B cell (primary cell): ENCODE measurements at regions not wholly inside any gene's neighbourhood (a gene's known extent, or its start where the extent isn't known, plus 50 kb on each side); places are given as distances from the start of the nearest gene placed in this dataset.

Source experiments
- ATAC-seq: fragments of 200-7000 bp; cut with Tn5 transposase; one replicate; pipeline ENCODE4 v1.10.0; 2021; ENCODE audit warnings: low read depth, mild to moderate bottlenecking, moderate number of reproducible peaks, moderate library complexity
- CTCF ChIA-PET: fragments of 350-600 bp; sonication (Branson Sonifier 250); formaldehyde crosslinking; loops from one replicate; lab custom pipeline; 2021; ENCODE audit warnings: antibody characterized with exemption, inconsistent platforms; lab: Charles Lee
- POLR2A ChIA-PET: fragments of 350-600 bp; sonication (Branson Sonifier 250); formaldehyde crosslinking; loops from one replicate; lab custom pipeline; 2021; ENCODE audit warnings: antibody characterized with exemption; lab: Charles Lee
- DNase-seq: peaks from one replicate; pipeline ENCODE4 v3.0.0; 2013
- H2AFZ ChIP-seq: 2 replicates; pipeline ENCODE4 v1.6.1; 2012; ENCODE audit warnings: mild to moderate bottlenecking, low read depth, low read length; ENCODE audit not compliant: insufficient read depth, poor library complexity, severe bottlenecking
- H3K27ac ChIP-seq, 2 donors: 1 replicate in 1 of 2; 2 replicates in 1 of 2; pipeline ENCODE4 v1.5.1; 2012 to 2013; ENCODE audit warnings: low read length in 2 of 2, mild to moderate bottlenecking in 2 of 2, moderate library complexity in 1 of 2
- H3K27me3 ChIP-seq, 4 experiments: fragments of 200-600 bp in 1 of 4; sonication (generic) in 1 of 4; replicated peaks in 1 of 4; 1 replicate in 2 of 4; 2 replicates in 2 of 4; pipeline versions ENCODE4 v1.6.1 to v1.7.0; 2013 to 2016; ENCODE audit warnings: low read length in 3 of 4, mild to moderate bottlenecking in 2 of 4, mixed read lengths in 1 of 4, moderate library complexity in 1 of 4; ENCODE audit not compliant: insufficient read depth in 4 of 4, control insufficient read depth in 3 of 4; ENCODE audit errors: control extremely low read depth in 1 of 4
- H3K36me3 ChIP-seq, 2 experiments: replicated peaks in 1 of 2; 1 replicate in 1 of 2; 2 replicates in 1 of 2; pipeline versions ENCODE4 v1.6.1 to v1.7.1; 2013; ENCODE audit warnings: low read length in 1 of 2; ENCODE audit not compliant: insufficient read depth in 2 of 2, control insufficient read depth in 1 of 2; ENCODE audit errors: control extremely low read depth in 1 of 2, extremely low read depth in 1 of 2
- H3K4me1 ChIP-seq, 2 donors: fragments of 200-600 bp in 1 of 2; sonication (generic) in 1 of 2; 1 replicate in 1 of 2; 2 replicates in 1 of 2; pipeline versions ENCODE4 v1.5.1 to v1.6.1; 2013 to 2017; ENCODE audit warnings: low read length in 2 of 2; ENCODE audit not compliant: control insufficient read depth in 2 of 2, insufficient read depth in 2 of 2
- H3K4me2 ChIP-seq: replicated peaks from 2 replicates; pipeline ENCODE3; 2012; ENCODE audit warnings: mild to moderate bottlenecking, low read depth, low read length; ENCODE audit not compliant: poor library complexity, severe bottlenecking
- H3K4me3 ChIP-seq, 5 experiments: fragments of 200-600 bp in 1 of 5; sonication (generic) in 1 of 5; 1 replicate in 3 of 5; 2 replicates in 2 of 5; pipeline versions ENCODE4 v1.5.1 to v1.7.0; 2011 to 2016; ENCODE audit warnings: low read length in 4 of 5, mild to moderate bottlenecking in 4 of 5, low read depth in 2 of 5, control low read depth in 1 of 5, moderate library complexity in 1 of 5; ENCODE audit not compliant: insufficient read depth in 1 of 5; ENCODE audit errors: control extremely low read depth in 1 of 5, extremely low read depth in 1 of 5
- H3K79me2 ChIP-seq: fragments of 200-600 bp; sonication (generic); one replicate; pipeline ENCODE4 v1.6.0; 2016; ENCODE audit warnings: low read length; ENCODE audit not compliant: control insufficient read depth, insufficient read depth
- H3K9ac ChIP-seq: fragments of 200-600 bp; sonication (generic); 2 replicates; pipeline ENCODE4 v1.6.1; 2017; ENCODE audit warnings: mild to moderate bottlenecking, low read length, moderate library complexity
- H3K9me3 ChIP-seq, 3 donors: one replicate each; pipeline versions ENCODE4 v1.6.1 to v1.7.1; 2013; ENCODE audit warnings: low read length in 2 of 3; ENCODE audit not compliant: control insufficient read depth in 2 of 3, insufficient read depth in 1 of 3; ENCODE audit errors: control extremely low read depth in 1 of 3
- H4K20me1 ChIP-seq: 2 replicates; pipeline ENCODE4 v1.6.0; 2012; ENCODE audit warnings: mild to moderate bottlenecking, low read length; ENCODE audit not compliant: insufficient read depth, control insufficient read depth, poor library complexity, severe bottlenecking
- H3K27ac Mint-ChIP-seq: one replicate; pipeline ENCODE4 v1.8.0; 2021; ENCODE audit warnings: mixed read lengths
- H3K27me3 Mint-ChIP-seq: one replicate; pipeline ENCODE4 v1.8.0; 2021; ENCODE audit warnings: mixed read lengths
- H3K4me1 Mint-ChIP-seq: one replicate; pipeline ENCODE4 v1.8.0; 2021; ENCODE audit warnings: mixed read lengths
- H3K4me3 Mint-ChIP-seq: one replicate; pipeline ENCODE4 v1.8.0; 2021; ENCODE audit warnings: mixed read lengths
- H3K9me3 Mint-ChIP-seq: one replicate; pipeline ENCODE4 v1.8.0; 2022; ENCODE audit warnings: mixed read lengths; ENCODE audit not compliant: insufficient read depth
- EZH2 ChIP-seq: IDR thresholded peaks from 2 replicates; pipeline ENCODE4 v1.6.1; 2012; ENCODE audit warnings: borderline replicate concordance, low read depth, mild to moderate bottlenecking, moderate library complexity, low read length; ENCODE audit not compliant: insufficient read depth, poor library complexity, severe bottlenecking
- WGBS: methylation state at CpG from one replicate; pipeline ENCODE4 v1.1.5; 2013; ENCODE audit warnings: missing lambda C conversion rate; ENCODE audit not compliant: insufficient coverage; 5-methylcytosine and 5-hydroxymethylcytosine counted together
- intact Hi-C: fragments of 100-400 bp; cut with micrococcal nuclease; formaldehyde crosslinking; loops from one replicate; pipeline ENCODE4 v1.10.0; 2022
- TF ChIP-seq, protein P1 (sequence below): fragments of 200-600 bp; IDR thresholded peaks from one replicate; pipeline ENCODE4 v1.8.0; 2022; ENCODE audit warnings: antibody characterized with exemption, mild to moderate bottlenecking

DNA sequence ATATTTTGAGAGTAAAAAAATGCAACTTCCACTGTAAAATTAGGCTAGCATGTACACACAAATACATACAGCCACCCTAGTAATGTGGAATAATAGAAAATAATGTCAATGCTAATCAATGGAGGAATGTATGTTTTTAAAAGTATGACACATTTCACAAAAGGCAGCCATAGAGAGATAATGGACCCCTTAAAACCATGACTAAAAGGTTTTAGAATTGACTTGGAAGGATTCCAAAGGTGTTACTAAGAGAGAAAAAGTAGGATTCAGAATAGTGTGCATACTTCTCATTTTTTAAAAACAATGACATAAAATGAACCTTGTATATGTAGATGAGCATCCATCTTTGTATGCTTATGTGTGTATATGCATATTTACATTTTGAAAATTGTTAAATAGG, 597.9 kb upstream of the PCDH9 start:
- Histone ChIP-seq H3K9ac (no peak overlapping the region), H3K4me1 (no peaks in the 10 kb centered on the region), H3K36me3 (no peaks in the 10 kb centered on the region), H3K4me2 (no peak overlapping the region), H3K27me3 (no peaks in the 10 kb centered on the region), H4K20me1 (no peaks in the 10 kb centered on the region), H3K27ac (no peak overlapping the region), H3K4me3 (no peak overlapping the region), H2AFZ (no peak overlapping the region), H3K9me3 (peaks cover 0 to 3% (median 0%) of the 10 kb centered on the region in 3 donors), H3K79me2 (no peaks in the 10 kb centered on the region)
- no peak overlapping the region for H3K27ac Mint-ChIP-seq
- H3K27me3 Mint-ChIP-seq = no peaks in the 10 kb centered on the region
- no peak overlapping the region for H3K4me3 Mint-ChIP-seq
- ATAC-seq (no peak), DNase-seq (no peak)
- no peaks in the 10 kb centered on the region for H3K4me1 Mint-ChIP-seq
- POLR2A ChIA-PET = no interaction called here
- H3K9me3 Mint-ChIP-seq = peaks cover 4% of the 10 kb centered on the region
- CTCF ChIA-PET = no interaction called here
- TF ChIP-seq EZH2 = no peak
- TF ChIP-seq, protein P1, sequence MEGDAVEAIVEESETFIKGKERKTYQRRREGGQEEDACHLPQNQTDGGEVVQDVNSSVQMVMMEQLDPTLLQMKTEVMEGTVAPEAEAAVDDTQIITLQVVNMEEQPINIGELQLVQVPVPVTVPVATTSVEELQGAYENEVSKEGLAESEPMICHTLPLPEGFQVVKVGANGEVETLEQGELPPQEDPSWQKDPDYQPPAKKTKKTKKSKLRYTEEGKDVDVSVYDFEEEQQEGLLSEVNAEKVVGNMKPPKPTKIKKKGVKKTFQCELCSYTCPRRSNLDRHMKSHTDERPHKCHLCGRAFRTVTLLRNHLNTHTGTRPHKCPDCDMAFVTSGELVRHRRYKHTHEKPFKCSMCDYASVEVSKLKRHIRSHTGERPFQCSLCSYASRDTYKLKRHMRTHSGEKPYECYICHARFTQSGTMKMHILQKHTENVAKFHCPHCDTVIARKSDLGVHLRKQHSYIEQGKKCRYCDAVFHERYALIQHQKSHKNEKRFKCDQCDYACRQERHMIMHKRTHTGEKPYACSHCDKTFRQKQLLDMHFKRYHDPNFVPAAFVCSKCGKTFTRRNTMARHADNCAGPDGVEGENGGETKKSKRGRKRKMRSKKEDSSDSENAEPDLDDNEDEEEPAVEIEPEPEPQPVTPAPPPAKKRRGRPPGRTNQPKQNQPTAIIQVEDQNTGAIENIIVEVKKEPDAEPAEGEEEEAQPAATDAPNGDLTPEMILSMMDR = no peak
- intact Hi-C loops = no loop called here

DNA sequence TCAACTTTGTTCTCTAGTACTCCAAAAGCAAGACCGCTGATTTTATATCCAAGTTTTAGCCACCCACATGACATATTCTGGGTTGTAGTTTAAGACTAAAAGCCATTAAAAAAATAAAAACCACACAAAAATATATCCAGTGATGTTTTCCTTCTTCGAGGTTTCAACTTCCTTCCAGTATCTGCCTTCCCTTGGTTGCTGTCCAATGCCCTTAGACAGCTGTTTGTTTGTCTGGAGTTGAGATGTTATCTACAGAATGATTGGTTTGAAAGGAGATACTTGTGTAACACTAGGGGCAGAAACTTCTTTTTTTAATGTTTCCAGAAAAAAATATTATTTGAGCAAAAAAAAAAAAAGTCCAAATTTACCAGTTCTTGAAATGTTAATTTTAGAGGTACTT, 591.5 kb upstream of the PCDH9 start:
- ChIA-PET POLR2A (no interaction called here), CTCF (no interaction called here)
- Mint-ChIP-seq H3K4me1 (no peaks in the 10 kb centered on the region), H3K27ac (no peak overlapping the region), H3K4me3 (no peak overlapping the region), H3K27me3 (no peaks in the 10 kb centered on the region), H3K9me3 (peaks cover 2% of the 10 kb centered on the region)
- no peaks in the 10 kb centered on the region for H4K20me1 ChIP-seq
- H3K27me3 ChIP-seq = no peaks in the 10 kb centered on the region
- H2AFZ ChIP-seq = no peak overlapping the region
- no peaks in the 10 kb centered on the region for H3K79me2 ChIP-seq
- H3K27ac ChIP-seq = no peak overlapping the region
- ATAC-seq (no peak), DNase-seq (no peak)
- H3K4me1 ChIP-seq = no peaks in the 10 kb centered on the region
- WGBS = no CpG with 5 or more reads among the region's 2 CpGs
- no peak overlapping the region for H3K4me3 ChIP-seq
- H3K36me3 ChIP-seq = no peaks in the 10 kb centered on the region
- H3K4me2 ChIP-seq = no peak overlapping the region
- TF ChIP-seq, protein P1 = no peak
- no peak for TF ChIP-seq EZH2
- H3K9me3 ChIP-seq = peaks cover 0 to 1% (median 0%) of the 10 kb centered on the region in 3 donors
- H3K9ac ChIP-seq = no peak overlapping the region
- intact Hi-C loops = no loop called here
